CD4-positive, alpha-beta T cell (primary cell): ENCODE measurements at regions not wholly inside any gene's neighbourhood (a gene's known extent, or its start where the extent isn't known, plus 50 kb on each side); places are given as distances from the start of the nearest gene placed in this dataset.

Experiments used
- ATAC-seq: fragments of 200-7000 bp; cut with Tn5 transposase; one replicate; pipeline ENCODE4 v1.10.0; 2022; ENCODE audit warnings: mild to moderate bottlenecking; ENCODE audit not compliant: poor library complexity
- CTCF ChIA-PET: fragments of 350-600 bp; sonication (Branson Sonifier 250); formaldehyde crosslinking; loops from one replicate; lab custom pipeline; 2021; ENCODE audit warnings: antibody characterized with exemption, inconsistent platforms; lab: Charles Lee
- POLR2A ChIA-PET: fragments of 350-600 bp; sonication (Branson Sonifier 250); formaldehyde crosslinking; loops from one replicate; lab custom pipeline; 2021; ENCODE audit warnings: antibody characterized with exemption, inconsistent platforms; lab: Charles Lee
- DNase-seq, 14 experiments: peaks; one replicate each; pipeline ENCODE4 v3.0.0-alpha.2; 2013 to 2020; ENCODE audit warnings: mixed read lengths in 2 of 14
- H3K27ac ChIP-seq, 2 donors: one replicate each; pipeline versions ENCODE4 v1.5.1 to v1.7.0; 2013; ENCODE audit warnings: low read length in 2 of 2, low read depth in 1 of 2, mild to moderate bottlenecking in 1 of 2
- H3K27me3 ChIP-seq, 2 experiments: 1 replicate in 1 of 2; 2 replicates in 1 of 2; pipeline versions ENCODE4 v1.6.1 to v1.7.0; 2013; ENCODE audit warnings: low read length in 2 of 2, control low read depth in 1 of 2, mild to moderate bottlenecking in 1 of 2, moderate library complexity in 1 of 2; ENCODE audit not compliant: insufficient read depth in 2 of 2, control insufficient read depth in 1 of 2
- H3K36me3 ChIP-seq: one replicate; pipeline ENCODE4 v1.6.1; 2013; ENCODE audit warnings: low read length, control low read depth; ENCODE audit not compliant: insufficient read depth
- H3K4me1 ChIP-seq: one replicate; pipeline ENCODE4 v1.6.1; 2013; ENCODE audit warnings: low read length, control low read depth; ENCODE audit not compliant: insufficient read depth
- H3K4me3 ChIP-seq: one replicate; pipeline ENCODE4 v1.5.1; 2013; ENCODE audit warnings: mild to moderate bottlenecking, low read length, moderate library complexity
- H3K9me3 ChIP-seq, 2 experiments: 1 replicate in 1 of 2; 2 replicates in 1 of 2; pipeline versions ENCODE4 v1.6.1 to v1.7.0; 2013; ENCODE audit warnings: low read length in 2 of 2, mild to moderate bottlenecking in 2 of 2, control low read depth in 1 of 2, moderate library complexity in 1 of 2; ENCODE audit not compliant: control insufficient read depth in 1 of 2, insufficient read depth in 1 of 2
- H3K27ac Mint-ChIP-seq: one replicate; pipeline ENCODE4 v1.8.0; 2020; ENCODE audit warnings: mixed read lengths
- H3K27me3 Mint-ChIP-seq: one replicate; pipeline ENCODE4 v1.8.0; 2021; ENCODE audit warnings: mixed read lengths
- H3K36me3 Mint-ChIP-seq: one replicate; pipeline ENCODE4 v1.8.0; 2021; ENCODE audit warnings: low read depth, mixed read lengths
- H3K4me1 Mint-ChIP-seq: one replicate; pipeline ENCODE4 v1.8.0; 2021; ENCODE audit warnings: low read depth, mixed read lengths
- H3K4me3 Mint-ChIP-seq: one replicate; pipeline ENCODE4 v1.8.0; 2020; ENCODE audit warnings: mild to moderate bottlenecking, mixed read lengths
- H3K9me3 Mint-ChIP-seq: one replicate; pipeline ENCODE4 v1.8.0; 2020; ENCODE audit warnings: mixed read lengths
- CTCF ChIP-seq: fragments of 200-600 bp; IDR thresholded peaks from one replicate; pipeline ENCODE4 v1.8.0; 2022; ENCODE audit warnings: antibody characterized with exemption, mild to moderate bottlenecking
- intact Hi-C, 2 experiments: fragments of 100-400 bp; cut with DNase I in 1 of 2; cut with micrococcal nuclease in 1 of 2; formaldehyde crosslinking; loops; one replicate each; pipeline versions ENCODE4 v1.15.1 to v1.9.0; 2023 to 2025; cut with DNase I, micrococcal nuclease

GRCh38 chr5:113846941-113847340 lies 333.4 kb downstream of the YTHDC2 start:
- intact Hi-C loops = no loop called here

GRCh38 chr5:113864437-113864836 lies 350.9 kb downstream of the YTHDC2 start:
- H3K27me3 ChIP-seq = no peaks in the 10 kb centered on the region
- no peaks in the 10 kb centered on the region for H3K4me1 Mint-ChIP-seq
- H3K27ac ChIP-seq = no peak overlapping the region
- H3K27ac Mint-ChIP-seq = no peak overlapping the region
- no peak overlapping the region for H3K4me3 Mint-ChIP-seq
- CTCF ChIA-PET = no interaction called here
- H3K9me3 ChIP-seq = peaks cover 0 to 6% of the 10 kb centered on the region in 2 experiments
- peaks cover 4% of the 10 kb centered on the region for H3K9me3 Mint-ChIP-seq
- no peak overlapping the region for H3K4me3 ChIP-seq
- TF ChIP-seq CTCF = no peak
- ATAC-seq = no peak
- H3K4me1 ChIP-seq = no peaks in the 10 kb centered on the region
- intact Hi-C loops = no loop called here
- no peaks in the 10 kb centered on the region for H3K36me3 Mint-ChIP-seq
- no peaks in the 10 kb centered on the region for H3K36me3 ChIP-seq
- DNase-seq = no peak
- H3K27me3 Mint-ChIP-seq = no peaks in the 10 kb centered on the region
- POLR2A ChIA-PET = no interaction called here

More at GRCh38 chr5:113846941-113847340, 333.4 kb downstream of the YTHDC2 start:
- H3K27ac ChIP-seq = no peak overlapping the region
- H3K4me1 Mint-ChIP-seq = no peaks in the 10 kb centered on the region
- no peak overlapping the region for H3K4me3 Mint-ChIP-seq
- no peaks in the 10 kb centered on the region for H3K4me1 ChIP-seq
- no peaks in the 10 kb centered on the region for H3K27me3 ChIP-seq
- ChIA-PET CTCF (no interaction called here), POLR2A (no interaction called here)
- H3K9me3 Mint-ChIP-seq = no peaks in the 10 kb centered on the region
- no peaks in the 10 kb centered on the region for H3K27me3 Mint-ChIP-seq
- no peaks in the 10 kb centered on the region for H3K36me3 ChIP-seq
- no peak for TF ChIP-seq CTCF
- no peak overlapping the region for H3K4me3 ChIP-seq
- H3K27ac Mint-ChIP-seq = no peak overlapping the region
- no peaks in the 10 kb centered on the region for H3K9me3 ChIP-seq
- no peak for ATAC-seq
- no peak for DNase-seq
- H3K36me3 Mint-ChIP-seq = no peaks in the 10 kb centered on the region

GRCh38 chr5:113866763-113867162 lies 353.3 kb downstream of the YTHDC2 start:
- ATAC-seq (no peak), DNase-seq (no peak)
- no peak for TF ChIP-seq CTCF
- H3K4me1 ChIP-seq = no peaks in the 10 kb centered on the region
- ChIA-PET CTCF (no interaction called here), POLR2A (no interaction called here)
- Mint-ChIP-seq H3K27me3 (no peaks in the 10 kb centered on the region), H3K36me3 (no peaks in the 10 kb centered on the region), H3K9me3 (peaks cover 4% of the 10 kb centered on the region), H3K27ac (no peak overlapping the region), H3K4me1 (no peaks in the 10 kb centered on the region), H3K4me3 (no peak overlapping the region)
- intact Hi-C loops = no loop called here
- no peaks in the 10 kb centered on the region for H3K36me3 ChIP-seq
- H3K27ac ChIP-seq = no peak overlapping the region
- H3K9me3 ChIP-seq = no peaks in the 10 kb centered on the region
- H3K4me3 ChIP-seq = no peak overlapping the region
- no peaks in the 10 kb centered on the region for H3K27me3 ChIP-seq
